Rectal smooth muscle tissue (tissue), 1 donor: ENCODE measurements at regions not wholly inside any gene's neighbourhood (a gene's known extent, or its start where the extent isn't known, plus 50 kb on each side); places are given as distances from the start of the nearest gene placed in this dataset.

Experiments used
- H3K27ac ChIP-seq: one replicate; pipeline ENCODE4 v1.7.0; 2013; ENCODE audit warnings: low read depth, low read length, inconsistent platforms
- H3K27me3 ChIP-seq: one replicate; pipeline ENCODE4 v1.7.0; 2013; ENCODE audit warnings: low read length; ENCODE audit not compliant: control insufficient read depth, insufficient read depth
- H3K36me3 ChIP-seq: one replicate; pipeline ENCODE4 v1.7.0; 2013; ENCODE audit warnings: low read length; ENCODE audit not compliant: control insufficient read depth, insufficient read depth
- H3K4me1 ChIP-seq: one replicate; pipeline ENCODE4 v1.7.0; 2013; ENCODE audit warnings: low read length; ENCODE audit not compliant: control insufficient read depth, insufficient read depth
- H3K4me3 ChIP-seq: one replicate; pipeline ENCODE4 v1.7.0; 2013; ENCODE audit warnings: low read length
- H3K9ac ChIP-seq: one replicate; pipeline ENCODE4 v1.7.0; 2013; ENCODE audit warnings: low read length

DNA sequence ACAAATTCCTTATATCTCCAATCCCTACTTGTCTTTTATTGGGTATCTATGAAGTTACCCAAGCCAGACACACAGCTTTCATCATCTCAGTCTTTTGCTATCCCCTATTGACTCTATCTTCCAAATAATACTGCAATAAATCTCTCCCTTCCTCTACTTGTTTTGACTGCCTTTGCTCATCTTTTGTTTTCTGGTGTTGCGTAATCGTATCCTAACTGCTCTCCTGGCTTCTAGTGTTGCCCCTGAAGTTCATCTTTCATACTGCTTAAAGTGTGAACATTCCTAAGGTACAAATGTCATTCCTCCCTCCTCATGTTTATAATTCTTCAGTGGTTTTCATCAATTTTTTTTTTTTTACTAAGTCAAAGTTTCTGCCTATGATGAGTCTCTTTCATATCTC lies 491.3 kb upstream of the DCC start:
- Histone ChIP-seq H3K9ac (no peak overlapping the region), H3K4me3 (no peak overlapping the region), H3K27me3 (no peaks in the 10 kb centered on the region), H3K4me1 (no peaks in the 10 kb centered on the region), H3K27ac (no peak overlapping the region), H3K36me3 (no peaks in the 10 kb centered on the region)

DNA sequence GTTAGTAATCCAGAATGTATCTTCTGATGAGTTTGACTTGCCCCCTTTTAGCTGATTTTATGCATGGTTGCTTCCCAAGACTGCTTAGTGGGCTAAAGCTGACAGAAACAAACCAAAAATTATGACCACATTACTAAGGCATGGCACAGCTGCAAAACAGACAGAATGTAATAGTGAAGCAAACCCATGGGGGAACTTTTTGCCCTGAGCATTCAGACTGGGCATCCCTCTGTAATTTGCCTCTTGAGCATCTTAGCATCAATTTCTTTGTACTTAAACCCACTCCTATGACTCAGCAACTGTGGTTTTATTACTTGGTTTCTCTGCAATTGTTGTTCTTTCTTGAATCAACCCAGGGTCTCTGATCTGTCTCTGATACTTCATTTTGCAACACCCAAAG lies 487.3 kb upstream of the DCC start:
- H3K4me1 ChIP-seq: no peaks in the 10 kb centered on the region
- H3K36me3 ChIP-seq: no peaks in the 10 kb centered on the region
- H3K27me3 ChIP-seq: no peaks in the 10 kb centered on the region
- no peak overlapping the region for H3K9ac ChIP-seq
- no peak overlapping the region for H3K4me3 ChIP-seq
- no peak overlapping the region for H3K27ac ChIP-seq

DNA sequence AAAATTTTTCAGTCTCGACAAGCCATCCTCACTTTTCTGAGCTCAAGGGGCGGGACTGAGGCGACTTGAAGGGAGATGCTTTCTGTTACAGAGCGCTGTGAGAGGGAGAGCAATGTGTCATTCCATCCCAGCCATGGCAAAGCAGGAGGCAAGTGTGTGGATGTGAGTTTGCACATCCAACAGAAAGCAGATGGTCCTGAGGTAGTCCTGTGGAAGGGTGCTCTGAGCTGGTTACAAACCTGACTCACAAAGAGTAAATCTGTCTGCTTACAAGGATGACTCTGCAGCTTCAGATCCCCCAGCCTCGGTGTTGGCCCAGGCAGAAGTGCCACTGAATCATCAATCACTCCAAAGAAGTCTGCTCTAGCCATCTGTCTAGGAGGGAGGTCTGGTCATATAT lies 482.0 kb upstream of the DCC start:
- no peaks in the 10 kb centered on the region for H3K4me1 ChIP-seq
- H3K4me3 ChIP-seq: no peak overlapping the region
- H3K36me3 ChIP-seq: no peaks in the 10 kb centered on the region
- H3K27me3 ChIP-seq: no peaks in the 10 kb centered on the region
- no peak overlapping the region for H3K27ac ChIP-seq
- no peak overlapping the region for H3K9ac ChIP-seq

DNA sequence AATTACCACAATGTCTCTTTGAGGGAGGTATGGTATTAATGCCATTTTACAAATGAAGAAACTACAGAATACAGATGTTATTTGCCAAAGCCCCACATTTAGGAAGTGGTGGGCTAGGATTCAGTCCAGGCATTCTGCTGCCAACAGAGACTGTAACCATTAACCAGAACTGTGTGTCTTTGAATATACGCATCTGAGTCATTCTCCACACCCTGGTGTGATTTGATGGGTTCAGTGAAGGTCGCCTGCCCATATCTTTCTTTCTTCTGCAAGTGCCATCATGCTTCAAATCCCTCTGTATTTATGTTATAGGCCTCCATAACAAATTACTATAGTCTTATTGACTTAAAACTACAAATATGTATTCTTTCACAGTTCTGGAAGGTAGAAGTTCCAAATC lies 479.0 kb upstream of the DCC start:
- Histone ChIP-seq H3K4me3 (no peak overlapping the region), H3K27me3 (no peaks in the 10 kb centered on the region), H3K4me1 (no peaks in the 10 kb centered on the region), H3K27ac (no peak overlapping the region), H3K36me3 (no peaks in the 10 kb centered on the region), H3K9ac (no peak overlapping the region)

DNA sequence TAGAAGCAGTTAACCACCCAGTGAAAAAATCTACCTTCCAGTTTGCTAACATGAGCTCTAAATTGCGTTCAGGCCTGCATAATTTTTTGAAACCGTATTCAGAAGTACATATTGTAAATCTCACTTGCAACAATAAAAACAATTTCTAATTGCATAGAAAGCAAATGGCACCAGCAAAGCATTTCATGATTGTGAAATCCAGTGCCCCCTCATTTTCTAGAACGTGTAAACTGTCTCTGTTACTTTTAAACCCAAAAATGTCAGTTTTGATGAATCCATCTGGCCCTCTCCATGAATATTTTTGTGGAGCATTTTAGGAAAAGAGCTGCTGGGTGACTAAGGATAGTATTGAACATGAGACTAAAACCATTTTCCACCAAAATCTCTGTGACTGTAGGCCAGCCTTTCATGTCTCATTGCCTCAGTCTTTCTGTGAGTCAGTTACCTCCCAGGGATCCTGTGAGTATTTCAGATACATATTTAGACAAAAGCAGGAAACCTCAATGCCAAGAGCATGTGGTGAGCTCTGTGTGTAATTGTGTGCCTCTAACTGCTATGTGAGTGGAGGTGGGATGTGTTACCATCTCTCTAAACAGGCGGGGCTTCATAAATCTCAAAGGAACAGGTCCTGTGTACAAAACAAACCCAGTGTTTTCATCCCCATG lies 477.8 kb upstream of the DCC start:
- H3K9ac ChIP-seq: no peak overlapping the region
- no peak overlapping the region for H3K4me3 ChIP-seq
- H3K4me1 ChIP-seq: no peaks in the 10 kb centered on the region
- no peak overlapping the region for H3K27ac ChIP-seq
- H3K27me3 ChIP-seq: no peaks in the 10 kb centered on the region
- no peaks in the 10 kb centered on the region for H3K36me3 ChIP-seq

DNA sequence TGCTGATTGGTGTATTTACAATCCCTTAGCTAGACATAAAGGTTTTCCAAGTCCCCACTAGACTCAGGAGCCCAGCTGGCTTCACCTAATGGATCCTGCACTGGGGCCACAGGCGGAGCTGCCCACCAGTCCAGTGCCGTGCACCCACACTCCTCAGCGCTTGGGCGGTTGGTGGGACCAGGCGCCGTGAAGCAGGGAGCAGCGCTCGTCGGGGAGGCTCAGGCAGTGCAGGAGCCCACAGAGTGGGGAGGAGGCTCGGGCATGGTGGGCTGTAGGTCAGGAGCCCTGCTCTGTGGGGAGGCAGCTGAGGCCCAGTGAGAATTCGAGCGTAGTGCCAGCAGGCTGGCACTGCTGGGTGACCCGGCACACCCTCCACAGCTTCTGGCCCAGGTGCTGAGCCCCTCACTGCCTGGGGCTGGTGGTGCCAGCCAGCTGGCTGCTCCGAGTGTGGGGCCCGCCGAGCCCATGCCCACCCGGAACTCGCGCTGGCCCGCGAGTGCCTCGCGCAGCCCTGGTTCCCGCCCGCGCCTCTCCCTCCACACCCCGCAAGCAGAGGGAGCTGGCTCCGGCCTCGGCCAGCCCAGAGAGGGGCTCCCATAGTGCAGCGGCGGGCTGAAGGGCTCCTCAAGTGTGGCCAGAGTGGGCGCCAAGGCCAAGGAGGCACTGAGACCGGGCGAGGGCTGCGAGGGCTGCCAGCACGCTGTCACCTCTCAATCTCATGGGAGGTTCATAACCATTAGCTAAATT lies 475.6 kb upstream of the DCC start:
- H3K4me3 ChIP-seq: no peak overlapping the region

DNA sequence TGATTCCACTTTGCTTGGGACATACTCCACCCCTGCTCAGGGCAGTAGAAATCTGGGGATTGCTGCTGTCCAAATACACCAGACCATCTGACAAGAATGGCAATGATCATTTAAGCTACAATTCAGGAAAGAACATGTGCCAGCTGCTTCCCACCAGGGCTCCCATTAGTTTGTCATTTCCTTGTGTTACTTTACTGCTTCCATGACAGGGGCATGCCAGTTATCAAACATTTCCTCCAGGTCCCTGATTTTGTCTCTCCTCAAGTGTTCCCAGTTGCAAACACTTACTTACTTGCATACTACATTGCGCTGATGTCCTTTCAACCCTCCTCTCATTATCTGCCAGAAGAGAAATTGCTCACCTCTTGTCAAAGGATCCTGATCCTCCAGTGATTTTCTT lies 474.5 kb upstream of the DCC start:
- Histone ChIP-seq H3K27me3 (no peaks in the 10 kb centered on the region), H3K9ac (no peak overlapping the region), H3K4me3 (no peak overlapping the region), H3K4me1 (no peaks in the 10 kb centered on the region), H3K27ac (no peak overlapping the region), H3K36me3 (no peaks in the 10 kb centered on the region)

More for the DNA sequence above, 475.6 kb upstream of the DCC start:
- Histone ChIP-seq H3K27ac (no peak overlapping the region), H3K36me3 (no peaks in the 10 kb centered on the region), H3K27me3 (no peaks in the 10 kb centered on the region), H3K4me1 (no peaks in the 10 kb centered on the region), H3K9ac (no peak overlapping the region)

DNA sequence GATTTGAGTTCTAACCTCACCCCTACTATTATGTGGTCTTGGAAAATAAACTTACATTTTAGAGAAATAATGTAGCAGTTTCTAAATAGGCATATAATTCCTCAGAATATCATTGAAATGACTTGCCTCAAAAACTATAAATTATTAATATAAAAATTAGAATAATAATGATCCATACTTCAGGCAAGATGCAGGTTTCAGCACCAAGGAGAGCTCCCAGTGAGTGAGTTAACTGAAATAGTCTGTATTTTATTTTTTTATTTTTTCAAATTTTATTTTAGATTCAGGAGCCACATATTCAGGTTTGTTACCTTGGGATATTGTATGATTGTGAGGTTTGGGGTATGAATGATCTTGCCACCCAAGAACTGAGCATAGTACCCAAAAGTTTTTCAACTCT lies 472.2 kb upstream of the DCC start:
- H3K36me3 ChIP-seq: no peaks in the 10 kb centered on the region
- H3K27ac ChIP-seq: no peak overlapping the region

DNA sequence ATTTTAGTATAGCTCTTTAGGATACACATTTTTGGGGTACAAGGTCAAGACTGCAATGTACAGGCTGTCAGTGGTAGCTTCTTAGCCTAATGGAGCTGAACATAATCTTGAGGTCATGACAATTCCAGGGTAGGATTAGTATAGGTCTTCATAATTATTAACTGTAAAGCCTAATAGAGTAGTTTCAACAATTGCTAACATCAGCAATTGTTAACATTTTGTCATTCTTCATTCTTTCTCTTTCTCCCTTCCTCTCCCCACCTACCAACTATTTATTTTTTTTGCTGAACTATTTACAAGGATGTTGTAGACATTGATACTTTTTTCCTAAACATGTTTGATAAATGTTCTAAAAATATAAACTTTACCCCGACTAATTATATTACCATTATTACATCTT lies 461.3 kb upstream of the DCC start:
- Histone ChIP-seq H3K4me1 (no peaks in the 10 kb centered on the region), H3K27ac (no peak overlapping the region), H3K4me3 (no peak overlapping the region), H3K36me3 (no peaks in the 10 kb centered on the region), H3K9ac (no peak overlapping the region), H3K27me3 (no peaks in the 10 kb centered on the region)

More for the DNA sequence above, 472.2 kb upstream of the DCC start:
- no peak overlapping the region for H3K4me3 ChIP-seq
- no peaks in the 10 kb centered on the region for H3K27me3 ChIP-seq
- H3K4me1 ChIP-seq: no peaks in the 10 kb centered on the region
- H3K9ac ChIP-seq: no peak overlapping the region

DNA sequence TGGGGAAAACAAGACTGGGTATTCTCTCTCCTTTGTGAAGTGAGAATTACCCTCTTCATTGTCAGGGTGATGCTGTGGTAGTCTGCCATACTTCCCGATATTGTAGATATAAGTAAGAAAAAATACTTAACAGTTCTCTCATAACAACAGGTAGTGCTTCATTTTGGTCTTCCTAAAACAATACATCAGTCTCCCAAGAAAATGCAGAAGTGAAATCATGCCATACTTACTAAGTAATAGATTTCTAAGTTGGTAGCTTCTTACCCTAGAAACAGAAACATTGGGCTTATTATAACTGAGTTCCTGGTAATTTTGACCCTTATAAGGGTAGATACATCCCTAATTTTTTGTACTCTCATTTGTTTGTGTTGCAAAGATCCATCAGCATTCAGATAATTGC lies 460.7 kb upstream of the DCC start:
- Histone ChIP-seq H3K9ac (no peak overlapping the region), H3K4me3 (no peak overlapping the region), H3K4me1 (no peaks in the 10 kb centered on the region), H3K27me3 (no peaks in the 10 kb centered on the region), H3K27ac (no peak overlapping the region), H3K36me3 (no peaks in the 10 kb centered on the region)

DNA sequence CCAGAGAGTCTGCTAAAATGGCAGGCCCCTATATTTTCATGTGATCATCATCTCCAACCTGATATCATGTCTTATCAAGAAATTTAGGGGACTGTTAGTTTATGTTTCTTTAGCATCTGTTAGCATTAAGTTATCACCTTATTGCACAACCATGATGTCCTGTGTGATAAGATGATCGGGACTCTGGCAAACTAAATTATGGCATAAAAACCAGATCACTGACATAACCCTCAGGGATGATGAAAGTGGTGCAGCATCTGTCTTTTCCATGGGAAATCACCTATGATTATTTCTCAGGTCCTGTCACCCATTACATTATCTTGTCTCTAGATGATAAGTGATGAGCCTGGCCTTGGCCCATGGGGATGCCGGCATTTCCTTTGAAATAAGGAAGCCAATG lies 458.6 kb upstream of the DCC start:
- Histone ChIP-seq H3K9ac (no peak overlapping the region), H3K4me3 (no peak overlapping the region), H3K27ac (no peak overlapping the region), H3K4me1 (no peaks in the 10 kb centered on the region), H3K27me3 (no peaks in the 10 kb centered on the region), H3K36me3 (no peaks in the 10 kb centered on the region)

DNA sequence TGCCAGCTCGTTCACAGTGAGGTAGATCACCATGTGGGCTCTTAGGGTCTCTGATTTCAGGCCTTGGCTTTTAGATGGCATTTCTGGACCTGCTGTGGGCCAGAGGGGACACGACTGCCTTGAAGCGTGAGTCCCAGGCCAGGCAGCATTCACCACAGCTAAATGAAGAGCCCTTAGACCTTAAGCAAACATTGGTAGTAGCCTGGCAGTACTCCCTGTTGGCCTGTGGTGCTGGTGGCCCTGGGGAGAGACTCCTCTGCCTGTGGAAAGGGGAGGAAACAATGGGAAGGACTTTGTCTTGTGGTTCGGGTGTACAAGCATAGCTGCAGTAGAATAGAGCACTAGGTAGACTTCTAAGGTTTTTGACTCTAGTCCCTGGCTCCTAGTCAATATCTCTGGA lies 456.0 kb upstream of the DCC start:
- Histone ChIP-seq H3K9ac (no peak overlapping the region), H3K36me3 (no peaks in the 10 kb centered on the region), H3K27me3 (no peaks in the 10 kb centered on the region), H3K27ac (no peak overlapping the region), H3K4me1 (no peaks in the 10 kb centered on the region), H3K4me3 (no peak overlapping the region)

DNA sequence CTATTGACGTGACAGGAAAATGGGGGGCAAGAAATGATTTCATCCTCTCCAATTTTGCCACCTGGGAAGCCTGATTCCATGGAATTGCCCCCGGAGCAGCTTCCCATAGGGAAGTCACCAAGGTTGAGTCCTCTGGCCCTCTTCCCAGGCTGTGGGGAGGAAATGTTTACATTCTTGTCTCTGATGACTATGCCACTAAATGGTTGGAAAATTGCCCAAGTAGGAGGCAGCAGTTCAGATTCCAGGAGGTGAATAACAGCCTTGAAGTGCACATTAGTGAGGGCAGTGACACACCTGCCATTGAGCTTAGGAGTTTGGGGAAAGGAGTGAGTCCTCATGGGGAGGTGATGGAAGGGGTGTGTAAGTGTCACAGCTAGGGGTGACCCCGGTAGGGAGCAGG lies 449.2 kb upstream of the DCC start:
- no peaks in the 10 kb centered on the region for H3K27me3 ChIP-seq
- H3K4me3 ChIP-seq: no peak overlapping the region
- no peak overlapping the region for H3K9ac ChIP-seq
- no peak overlapping the region for H3K27ac ChIP-seq
- no peaks in the 10 kb centered on the region for H3K36me3 ChIP-seq
- H3K4me1 ChIP-seq: no peaks in the 10 kb centered on the region
